ENCODE measurements at regions not wholly inside any gene's neighbourhood (a gene's known extent, or its start where the extent isn't known, plus 50 kb on each side); places are given as distances from the start of the nearest gene placed in this dataset.

DNA sequence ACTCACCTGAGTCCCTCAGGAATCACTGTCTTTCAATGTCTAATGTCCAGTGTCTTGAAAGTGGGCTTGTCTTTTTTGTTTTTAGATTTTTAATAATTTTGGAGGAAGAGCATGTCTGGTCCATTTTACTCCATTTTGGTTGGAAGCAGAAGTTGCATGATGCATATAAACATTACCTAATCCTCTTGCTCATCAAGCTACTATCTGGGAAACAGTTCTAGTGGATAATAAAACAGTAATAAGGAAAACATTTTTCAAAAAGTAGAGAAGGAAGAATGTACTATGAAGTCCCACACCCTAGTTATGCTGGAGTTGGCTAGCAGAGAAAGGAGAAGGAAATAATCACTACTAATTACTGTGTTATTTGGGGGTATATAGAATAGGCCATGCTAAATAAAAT is 263.7 kb downstream of the ETAA1 start:
- no peak overlapping the region for H3K4me3 Mint-ChIP-seq
- H3K36me3 Mint-ChIP-seq (ENCODE audit: low read depth), result no peaks in the 10 kb centered on the region
- no peak overlapping the region for H3K27ac Mint-ChIP-seq
- no peaks in the 10 kb centered on the region for H3K9me3 Mint-ChIP-seq
- no peaks in the 10 kb centered on the region for H3K27me3 Mint-ChIP-seq
- DNase-seq (no peak), ATAC-seq (no peak)
- H3K4me1 Mint-ChIP-seq, result no peaks in the 10 kb centered on the region

DNA sequence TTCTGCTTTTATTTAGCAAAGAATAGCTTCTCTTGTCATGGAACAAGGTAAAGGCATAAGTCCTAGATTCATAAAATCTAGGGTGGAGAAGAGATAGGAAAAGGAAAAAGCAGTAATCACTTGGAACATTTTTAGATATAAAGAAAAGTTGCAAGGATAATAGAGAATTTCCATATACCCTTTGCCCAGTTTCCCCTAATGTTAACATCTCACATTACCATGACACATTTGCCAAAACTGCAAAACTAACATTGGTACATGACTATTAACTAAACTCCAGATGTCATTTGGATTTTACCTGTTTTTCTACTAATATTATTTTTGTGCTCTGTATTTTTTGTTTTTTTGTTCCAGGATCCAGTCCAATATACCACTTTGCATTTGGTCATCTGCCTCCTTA is 265.1 kb downstream of the ETAA1 start:
- Mint-ChIP-seq H3K27me3 (peaks cover 3% of the 10 kb centered on the region), H3K4me3 (no peak overlapping the region), H3K9me3 (no peaks in the 10 kb centered on the region), H3K36me3 (ENCODE audit: low read depth) (no peaks in the 10 kb centered on the region), H3K27ac (no peak overlapping the region), H3K4me1 (no peaks in the 10 kb centered on the region)
- ATAC-seq (no peak), DNase-seq (no peak)

DNA sequence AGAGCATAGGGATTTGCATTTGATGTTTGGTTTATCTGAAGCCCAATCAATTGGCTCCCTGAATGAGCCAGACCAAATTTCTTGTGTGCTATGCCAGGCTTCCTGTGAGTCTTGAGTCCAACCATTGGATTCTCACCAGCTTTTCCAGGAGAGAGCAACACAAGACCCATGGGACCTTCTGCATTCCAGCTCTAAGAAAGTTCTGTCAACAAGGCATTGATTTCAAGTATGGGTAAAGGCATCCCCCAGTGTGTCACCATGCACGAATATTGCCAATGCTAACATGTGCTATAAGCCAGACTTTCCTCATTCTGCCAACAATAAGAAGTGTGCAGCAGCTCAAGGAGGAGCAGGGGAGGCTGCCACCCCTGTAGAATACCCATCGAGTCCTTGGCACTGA is 266.6 kb downstream of the ETAA1 start:
- H3K36me3 Mint-ChIP-seq (ENCODE audit: low read depth), result no peaks in the 10 kb centered on the region
- H3K27me3 Mint-ChIP-seq, result peaks cover 3% of the 10 kb centered on the region
- H3K4me1 Mint-ChIP-seq, result no peaks in the 10 kb centered on the region
- no peaks in the 10 kb centered on the region for H3K9me3 Mint-ChIP-seq
- DNase-seq, result no peak
- H3K4me3 Mint-ChIP-seq, result no peak overlapping the region
- ATAC-seq, result no peak
- no peak overlapping the region for H3K27ac Mint-ChIP-seq

DNA sequence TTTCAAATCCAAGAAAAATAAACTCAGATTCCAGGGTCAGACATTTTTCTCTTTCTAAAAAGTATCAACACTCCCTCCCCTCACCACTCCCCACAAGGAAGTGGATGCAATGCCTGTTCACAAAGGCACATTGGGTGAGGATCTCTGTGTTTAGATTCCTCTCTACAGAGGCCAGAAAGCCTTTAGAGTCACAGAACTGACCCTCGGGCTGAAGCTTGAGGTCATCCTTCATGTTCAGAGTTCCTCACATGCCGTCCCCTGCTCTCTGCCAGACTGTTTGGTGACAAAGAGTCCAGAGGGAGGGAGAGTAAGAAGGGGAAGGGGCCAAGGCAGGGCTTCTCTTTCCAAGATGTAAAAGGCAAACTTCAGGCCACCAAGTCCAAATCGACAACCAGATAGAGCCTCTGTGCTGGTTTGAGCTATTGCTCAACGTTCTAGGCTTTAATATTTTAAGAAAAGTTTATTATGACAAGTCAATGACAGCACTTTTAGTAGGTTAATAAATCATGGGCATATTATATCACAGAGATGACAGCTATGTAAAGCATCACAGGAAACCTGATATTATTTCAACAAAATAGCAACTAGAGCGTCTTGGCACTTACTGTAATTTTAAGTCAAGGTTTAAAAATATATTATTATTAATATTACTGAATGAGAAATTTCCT is 269.4 kb downstream of the ETAA1 start:
- no peak overlapping the region for H3K4me3 Mint-ChIP-seq
- H3K9me3 Mint-ChIP-seq, result no peaks in the 10 kb centered on the region
- H3K27me3 Mint-ChIP-seq, result peaks cover 3% of the 10 kb centered on the region
- ATAC-seq (no peak), DNase-seq (no peak)
- no peak overlapping the region for H3K27ac Mint-ChIP-seq
- H3K36me3 Mint-ChIP-seq (ENCODE audit: low read depth), result no peaks in the 10 kb centered on the region
- no peaks in the 10 kb centered on the region for H3K4me1 Mint-ChIP-seq

DNA sequence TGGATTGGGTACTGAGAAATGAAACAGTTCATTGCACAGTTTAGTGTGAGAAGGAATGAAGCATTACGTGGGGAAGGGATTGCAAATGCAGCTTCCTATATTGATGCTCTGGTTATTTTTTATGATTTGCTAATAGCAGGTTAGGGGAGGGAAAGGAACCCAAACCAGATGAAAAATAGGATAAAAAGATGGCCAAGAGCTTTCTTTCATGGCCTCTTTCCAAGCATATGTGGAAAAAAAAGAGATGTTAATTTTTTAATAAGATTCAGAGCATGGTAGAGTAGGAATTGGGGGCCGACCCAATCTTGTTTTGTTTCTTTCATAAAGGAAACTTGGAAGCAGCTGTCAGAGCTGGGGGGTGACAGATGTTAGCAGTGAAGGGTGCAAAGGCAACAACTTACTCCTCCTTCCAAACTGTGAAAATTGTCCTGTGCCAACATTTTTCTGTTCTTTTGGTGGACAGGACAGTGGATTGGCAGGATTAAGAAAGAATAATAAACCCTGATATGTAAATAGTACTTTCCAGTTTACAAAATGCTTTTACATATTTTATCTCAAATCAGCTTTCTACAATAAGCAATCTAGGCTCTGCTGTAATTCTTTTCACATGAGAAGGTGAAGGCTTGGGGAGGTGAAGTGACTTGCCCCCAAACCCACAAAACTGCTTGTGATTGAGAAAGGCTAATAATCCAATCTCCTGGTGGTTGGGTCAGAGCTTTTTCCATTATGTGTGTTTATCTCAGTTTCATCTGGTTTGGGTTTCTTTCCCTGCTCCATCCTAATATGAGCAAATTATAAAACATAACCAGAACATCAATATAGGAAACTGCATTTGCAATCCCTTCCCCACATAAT is 270.1 kb downstream of the ETAA1 start:
- no peaks in the 10 kb centered on the region for H3K36me3 Mint-ChIP-seq (ENCODE audit: low read depth)
- H3K9me3 Mint-ChIP-seq, result no peaks in the 10 kb centered on the region
- no peak for DNase-seq
- H3K4me3 Mint-ChIP-seq, result no peak overlapping the region
- no peaks in the 10 kb centered on the region for H3K4me1 Mint-ChIP-seq
- no peak overlapping the region for H3K27ac Mint-ChIP-seq
- peaks cover 3% of the 10 kb centered on the region for H3K27me3 Mint-ChIP-seq
- no peak for ATAC-seq

DNA sequence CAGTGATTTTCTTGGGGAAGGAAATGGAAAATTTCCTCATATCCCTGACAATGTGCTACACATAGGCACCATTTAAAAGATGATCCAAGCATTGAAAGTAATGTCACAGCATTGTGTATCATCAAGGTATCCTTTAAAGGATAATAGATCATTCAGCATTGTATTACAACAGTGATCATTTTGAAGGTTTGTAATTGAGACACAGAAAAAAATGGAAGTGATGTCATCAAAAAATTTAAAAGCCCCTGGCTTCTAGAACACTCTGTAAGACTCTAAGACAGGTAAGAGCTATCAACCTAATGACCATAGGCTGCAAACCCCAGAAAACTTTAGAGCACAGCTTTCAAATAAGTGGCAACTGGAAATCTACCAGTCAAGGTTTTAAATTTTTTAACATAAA is 271.4 kb downstream of the ETAA1 start:
- H3K9me3 Mint-ChIP-seq, result no peaks in the 10 kb centered on the region
- H3K27ac Mint-ChIP-seq, result no peak overlapping the region
- H3K4me1 Mint-ChIP-seq, result no peaks in the 10 kb centered on the region
- DNase-seq (no peak), ATAC-seq (no peak)
- no peaks in the 10 kb centered on the region for H3K36me3 Mint-ChIP-seq (ENCODE audit: low read depth)
- H3K27me3 Mint-ChIP-seq, result peaks cover 3% of the 10 kb centered on the region
- H3K4me3 Mint-ChIP-seq, result no peak overlapping the region

DNA sequence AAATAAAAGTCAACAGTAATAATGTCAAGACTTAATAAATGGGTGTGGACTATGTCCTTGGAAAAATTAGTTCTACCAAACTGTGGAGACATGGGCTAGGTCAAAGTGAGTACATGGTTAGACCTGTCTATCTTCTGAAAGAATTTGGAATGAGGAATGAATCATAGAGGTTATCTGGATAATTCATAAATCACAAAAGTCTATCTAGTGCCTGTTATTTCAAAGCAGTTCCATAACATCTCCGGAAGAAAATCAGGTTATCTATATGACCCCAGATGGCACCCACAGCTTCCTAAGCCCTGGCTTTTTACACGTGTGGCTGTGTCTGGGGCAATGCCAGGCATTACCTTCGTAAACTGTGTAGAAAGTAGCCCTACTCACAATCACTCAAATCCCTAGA is 272.0 kb downstream of the ETAA1 start:
- ATAC-seq (no peak), DNase-seq (no peak)
- Mint-ChIP-seq H3K27ac (no peak overlapping the region), H3K36me3 (ENCODE audit: low read depth) (no peaks in the 10 kb centered on the region), H3K9me3 (no peaks in the 10 kb centered on the region), H3K4me3 (no peak overlapping the region), H3K4me1 (no peaks in the 10 kb centered on the region), H3K27me3 (peaks cover 3% of the 10 kb centered on the region)

DNA sequence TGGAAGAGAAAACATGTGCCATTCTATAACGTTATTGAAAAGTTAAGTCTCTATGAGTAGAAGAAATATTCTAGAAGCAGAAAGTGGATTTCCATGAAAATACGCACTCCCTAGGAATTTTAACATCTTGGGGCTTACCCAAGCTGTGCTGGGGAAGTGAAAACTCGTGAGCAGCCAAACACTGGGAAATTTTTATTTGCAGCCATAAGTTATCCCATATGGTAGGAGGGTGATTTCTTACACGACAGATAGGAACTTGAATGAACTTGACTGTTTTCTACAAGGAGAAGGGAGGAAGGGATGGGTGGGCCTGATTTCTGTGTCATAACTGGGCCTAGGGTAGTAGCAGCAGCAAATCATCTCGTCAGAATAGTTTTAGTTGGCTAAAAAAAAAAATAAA is 272.6 kb downstream of the ETAA1 start:
- Mint-ChIP-seq H3K9me3 (no peaks in the 10 kb centered on the region), H3K27me3 (peaks cover 3% of the 10 kb centered on the region), H3K27ac (no peak overlapping the region), H3K36me3 (ENCODE audit: low read depth) (no peaks in the 10 kb centered on the region), H3K4me3 (no peak overlapping the region), H3K4me1 (no peaks in the 10 kb centered on the region)
- ATAC-seq (no peak), DNase-seq (no peak)

DNA sequence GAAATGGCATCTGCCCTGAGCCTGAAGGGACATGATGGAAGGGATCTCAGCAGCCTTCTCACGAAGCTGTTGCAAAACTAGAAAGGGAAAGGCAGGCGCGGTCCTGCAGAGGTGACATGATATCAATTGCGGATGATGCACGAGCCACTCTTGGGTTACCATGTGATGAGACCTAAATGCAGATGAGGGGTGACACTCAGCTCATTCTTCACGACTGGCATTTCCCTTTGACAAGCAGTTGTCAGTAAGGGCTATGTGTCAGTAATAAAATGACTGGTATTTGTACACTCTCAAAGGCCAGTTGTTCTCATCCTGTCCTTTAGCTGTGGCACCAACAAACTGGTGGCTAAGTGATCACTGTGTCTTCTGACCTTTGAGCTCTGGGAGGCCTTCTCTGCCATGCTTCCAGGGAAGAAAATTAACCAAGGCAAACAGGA is 273.6 kb downstream of the ETAA1 start:
- Mint-ChIP-seq H3K4me1 (no peaks in the 10 kb centered on the region), H3K36me3 (ENCODE audit: low read depth) (no peaks in the 10 kb centered on the region), H3K9me3 (no peaks in the 10 kb centered on the region), H3K27me3 (peaks cover 3% of the 10 kb centered on the region), H3K27ac (no peak overlapping the region), H3K4me3 (no peak overlapping the region)
- ATAC-seq (no peak), DNase-seq (no peak)

DNA sequence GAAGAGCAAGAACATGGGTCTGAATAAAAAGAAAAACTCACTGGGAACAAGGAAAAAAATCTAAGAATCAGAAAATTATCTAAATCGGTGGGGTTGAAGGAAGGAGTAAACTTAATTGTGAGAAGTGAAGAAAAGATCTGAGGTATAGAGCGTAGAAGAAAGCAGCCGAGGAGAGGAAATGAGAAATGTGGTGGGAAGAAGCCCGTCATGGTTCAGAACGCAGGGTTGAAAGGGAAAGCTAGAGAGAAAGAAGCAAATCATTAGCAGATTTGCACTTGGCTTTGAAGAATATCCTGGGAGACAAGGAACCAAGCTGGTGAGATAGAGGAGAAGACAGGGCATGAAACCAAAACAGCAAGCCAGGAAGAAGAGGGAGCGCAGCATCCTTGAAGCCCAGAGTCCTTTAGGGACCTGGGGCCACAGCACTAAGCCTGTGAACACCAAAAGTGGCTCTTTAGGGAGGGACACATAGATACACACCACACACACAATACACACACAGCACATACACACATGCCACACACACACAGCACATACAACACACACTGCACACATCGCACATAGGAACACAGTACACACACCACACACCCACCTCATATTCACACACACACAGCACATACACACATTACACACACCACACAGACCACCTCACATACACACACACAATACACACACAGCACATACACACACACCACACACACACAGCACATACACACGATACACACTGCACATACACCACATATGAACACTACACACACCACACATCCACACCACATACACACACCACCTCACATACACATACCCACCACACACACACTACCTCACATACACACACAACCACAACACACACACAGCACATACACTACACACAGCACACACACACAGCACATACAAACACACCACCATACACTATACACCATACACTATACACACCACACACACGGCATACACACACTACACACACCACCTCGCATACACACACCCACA is 274.6 kb downstream of the ETAA1 start:
- Mint-ChIP-seq H3K27me3 (no peaks in the 10 kb centered on the region), H3K4me1 (no peaks in the 10 kb centered on the region), H3K9me3 (no peaks in the 10 kb centered on the region), H3K27ac (no peak overlapping the region), H3K36me3 (ENCODE audit: low read depth) (no peaks in the 10 kb centered on the region), H3K4me3 (no peak overlapping the region)
- no peak for DNase-seq
- ATAC-seq, result no peak

DNA sequence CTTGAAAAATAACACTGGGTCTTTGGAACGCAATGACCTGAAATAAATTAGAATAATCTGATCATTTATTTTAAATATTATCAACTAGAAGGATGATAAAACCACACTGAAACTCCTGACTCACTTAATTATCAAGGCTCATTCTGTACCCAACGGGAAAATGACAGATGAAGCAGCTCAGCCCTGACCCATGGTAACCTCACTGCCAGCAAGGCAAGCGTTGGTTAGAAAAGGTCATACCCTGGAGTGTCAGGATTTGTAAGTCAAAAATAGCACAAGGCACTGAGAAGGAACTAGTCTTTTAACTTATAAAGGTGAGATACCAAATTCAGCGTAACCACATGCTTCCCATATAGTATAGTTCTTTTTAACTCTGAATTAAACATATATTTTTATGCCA is 277.5 kb downstream of the ETAA1 start:
- Mint-ChIP-seq H3K36me3 (ENCODE audit: low read depth) (no peaks in the 10 kb centered on the region), H3K4me1 (no peaks in the 10 kb centered on the region), H3K27me3 (no peaks in the 10 kb centered on the region), H3K4me3 (no peak overlapping the region), H3K27ac (no peak overlapping the region), H3K9me3 (no peaks in the 10 kb centered on the region)
- no peak for DNase-seq
- no peak for ATAC-seq

DNA sequence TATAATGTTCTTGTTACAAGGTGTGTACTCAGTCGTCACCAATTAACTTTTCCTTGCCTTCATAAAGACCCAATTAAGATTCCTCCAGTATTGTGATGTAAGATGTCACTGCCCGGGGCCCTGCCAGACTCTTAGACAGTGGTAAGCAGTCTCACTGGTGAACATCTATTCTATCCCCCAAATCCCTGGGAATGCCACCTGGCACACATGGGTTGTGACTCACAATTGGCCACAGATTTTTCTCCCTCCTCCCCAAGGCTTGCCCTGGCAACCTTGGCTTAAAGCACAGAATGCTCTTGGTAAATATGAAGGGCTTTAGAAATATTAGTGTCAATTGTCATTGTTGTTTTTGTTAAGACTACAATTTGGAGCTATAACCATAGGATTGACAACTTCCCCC is 287.9 kb downstream of the ETAA1 start:
- Mint-ChIP-seq H3K4me1 (no peaks in the 10 kb centered on the region), H3K27me3 (no peaks in the 10 kb centered on the region), H3K27ac (no peak overlapping the region), H3K36me3 (ENCODE audit: low read depth) (no peaks in the 10 kb centered on the region), H3K4me3 (no peak overlapping the region), H3K9me3 (no peaks in the 10 kb centered on the region)
- no peak for DNase-seq
- ATAC-seq, result no peak

DNA sequence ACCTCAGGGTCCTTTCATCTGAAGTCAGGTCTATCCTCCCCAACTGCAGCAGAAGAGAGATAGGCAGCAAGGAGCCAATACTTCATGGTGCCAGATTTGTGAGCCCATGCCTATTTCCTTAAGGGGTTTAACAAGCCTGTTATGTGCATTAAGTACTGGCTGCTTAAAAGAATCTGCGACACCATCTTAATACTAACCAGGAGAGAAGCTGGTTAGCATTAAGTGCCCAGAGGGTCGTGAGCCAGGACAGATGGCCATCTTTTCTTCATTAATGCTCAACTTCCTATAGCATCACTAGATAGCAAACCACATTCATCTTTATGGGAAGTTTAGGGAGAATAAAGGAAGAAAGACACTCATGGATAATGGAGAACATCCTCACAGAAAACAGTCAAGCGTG is 289.1 kb downstream of the ETAA1 start:
- H3K9me3 Mint-ChIP-seq, result no peaks in the 10 kb centered on the region
- no peaks in the 10 kb centered on the region for H3K27me3 Mint-ChIP-seq
- no peak overlapping the region for H3K4me3 Mint-ChIP-seq
- H3K4me1 Mint-ChIP-seq, result no peaks in the 10 kb centered on the region
- no peak overlapping the region for H3K27ac Mint-ChIP-seq
- DNase-seq, result no peak
- H3K36me3 Mint-ChIP-seq (ENCODE audit: low read depth), result no peaks in the 10 kb centered on the region
- ATAC-seq, result no peak

DNA sequence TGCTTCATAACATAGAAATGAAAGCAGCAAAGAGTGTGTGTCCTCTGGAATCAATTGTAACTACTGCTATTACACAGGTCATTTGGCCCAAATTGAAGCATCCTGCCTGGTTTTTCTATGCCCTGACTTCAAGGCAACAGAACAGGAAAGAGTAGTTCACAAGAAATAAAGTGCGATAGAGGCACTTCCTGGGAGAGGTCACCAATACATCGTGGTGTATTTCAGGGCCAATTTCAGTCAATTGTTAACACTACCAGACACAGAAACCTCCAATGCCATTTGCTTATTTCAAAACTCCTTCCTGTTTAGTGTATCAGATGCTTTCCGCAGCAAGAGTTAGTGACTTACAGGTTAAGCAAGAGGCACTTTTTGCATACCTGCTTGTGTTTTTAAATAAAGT is 292.1 kb downstream of the ETAA1 start:
- ATAC-seq, result no peak
- peaks cover 5% of the 10 kb centered on the region for H3K27me3 Mint-ChIP-seq

More for the DNA sequence above, 292.1 kb downstream of the ETAA1 start:
- H3K36me3 Mint-ChIP-seq (ENCODE audit: low read depth), result no peaks in the 10 kb centered on the region
- H3K27ac Mint-ChIP-seq, result no peak overlapping the region
- no peak for DNase-seq
- H3K4me3 Mint-ChIP-seq, result no peak overlapping the region
- H3K9me3 Mint-ChIP-seq, result no peaks in the 10 kb centered on the region
- H3K4me1 Mint-ChIP-seq, result no peaks in the 10 kb centered on the region

Measured in activated naive CD8-positive, alpha-beta T cell treated with anti-CD3 and anti-CD28 coated beads, Interleukin-2, amount 50 U/mL, for 24 hours (primary cell).